ENCODE measurements at regions not wholly inside any gene's neighbourhood (a gene's known extent, or its start where the extent isn't known, plus 50 kb on each side); places are given as distances from the start of the nearest gene placed in this dataset.

DNA sequence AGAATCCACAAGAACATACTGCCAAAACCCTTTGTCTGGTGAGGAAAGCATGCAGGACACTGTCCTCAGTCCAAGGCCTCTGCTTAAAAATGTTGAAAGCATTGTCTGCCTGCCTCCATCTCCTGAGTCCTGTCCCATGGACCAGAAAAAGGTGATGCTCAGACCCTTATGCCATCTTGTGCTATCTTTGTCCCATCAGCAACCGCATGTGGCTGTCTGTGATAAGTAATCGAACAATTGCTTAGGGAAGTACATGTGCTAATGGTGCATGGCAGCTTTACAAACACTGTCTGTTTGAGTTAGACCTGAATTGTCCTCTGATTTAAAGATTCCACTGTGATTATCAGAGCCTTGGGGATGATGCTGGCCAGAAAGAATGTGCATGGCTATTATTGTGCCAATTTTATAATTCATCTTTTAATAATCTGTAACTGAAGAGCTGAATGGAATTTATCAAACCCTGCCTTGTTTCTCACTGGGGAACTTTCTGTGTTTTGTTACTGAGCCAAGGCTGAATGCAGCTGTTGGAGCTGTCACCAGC is 177.5 kb downstream of the DACT1 start:
- Histone ChIP-seq H3K9me3 (no peaks in the 10 kb centered on the region), H3K27ac (no peak overlapping the region), H3K36me3 (ENCODE audit: low read depth, missing control alignments) (no peaks in the 10 kb centered on the region), H3K27me3 (no peaks in the 10 kb centered on the region), H3K4me1 (peaks cover 7% of the 10 kb centered on the region), H3K4me3 (no peak overlapping the region)
- intact Hi-C loops (cut with DNase I; ENCODE audit: low total_unique reads): no loop called here
- no peak for DNase-seq
- TF ChIP-seq CTCF (IDR thresholded peaks at IDR 0.05) (no peak), POLR2A (IDR thresholded peaks at IDR 0.05) (no peak)
- WGBS, 2 donors: 19 to 31% methylated on average over 2 of the region's 2 CpGs

DNA sequence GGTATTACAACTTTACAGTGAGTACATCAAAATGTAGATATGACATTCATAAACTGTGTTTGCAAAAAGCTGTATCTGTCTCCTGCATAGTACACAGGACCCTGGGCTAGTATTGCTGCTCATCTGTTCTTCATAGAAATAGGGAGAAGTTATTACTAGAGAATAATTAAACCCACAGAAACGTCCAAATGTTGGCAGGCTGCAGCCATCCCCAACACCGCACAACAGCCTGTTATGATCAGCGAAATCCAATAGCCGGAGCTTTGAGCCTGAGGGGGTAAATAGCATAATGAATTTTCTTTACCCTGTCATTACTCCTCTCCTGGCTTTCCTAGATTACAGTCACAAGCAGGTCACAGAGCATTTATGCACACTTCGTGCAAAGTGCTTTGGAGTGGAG is 178.0 kb downstream of the DACT1 start:
- Histone ChIP-seq H3K4me1 (peaks cover 7% of the 10 kb centered on the region), H3K4me3 (no peak overlapping the region), H3K9me3 (no peaks in the 10 kb centered on the region), H3K27ac (no peak overlapping the region), H3K36me3 (ENCODE audit: low read depth, missing control alignments) (no peaks in the 10 kb centered on the region), H3K27me3 (no peaks in the 10 kb centered on the region)
- TF ChIP-seq CTCF (IDR thresholded peaks at IDR 0.05) (no peak), POLR2A (IDR thresholded peaks at IDR 0.05) (no peak)
- WGBS, 2 donors: 69 to 80% methylated on average over 5 of the region's 5 CpGs
- no peak for DNase-seq
- intact Hi-C loops (cut with DNase I; ENCODE audit: low total_unique reads): no loop called here

DNA sequence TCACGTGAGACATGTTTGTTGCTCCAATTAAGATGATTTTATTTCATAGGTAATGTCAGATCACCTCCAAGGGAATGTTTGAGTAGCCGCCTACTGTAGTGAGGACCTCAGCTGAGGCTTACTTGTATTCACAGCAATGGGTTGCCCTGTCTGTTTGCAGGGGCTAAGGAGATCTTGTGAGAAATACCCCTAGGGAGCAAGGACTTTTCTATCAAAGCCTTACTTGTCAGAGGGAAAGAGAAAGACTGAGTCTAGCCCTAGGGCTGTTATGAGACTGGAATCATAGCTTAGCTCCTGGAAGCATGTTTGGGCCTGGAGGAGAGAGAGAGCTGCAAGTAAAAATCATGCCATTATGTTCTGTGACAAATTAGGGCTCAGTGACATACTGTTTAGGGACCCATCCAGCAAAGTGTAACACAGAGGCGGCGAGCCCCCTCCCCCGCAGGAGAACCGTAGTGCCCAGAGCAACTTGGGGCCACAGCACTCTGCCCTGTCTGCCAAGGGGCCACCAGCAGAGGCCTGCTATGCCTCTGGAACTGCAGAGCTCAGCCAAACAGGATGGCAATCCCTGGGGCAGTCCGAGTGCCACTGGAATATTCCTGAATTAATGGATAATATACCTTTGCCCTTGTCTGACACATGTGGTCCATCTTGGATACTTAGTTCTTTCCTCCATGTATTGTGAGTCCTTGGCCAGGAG is 178.8 kb downstream of the DACT1 start:
- Histone ChIP-seq H3K27ac (no peak overlapping the region), H3K27me3 (no peaks in the 10 kb centered on the region), H3K4me1 (peaks cover 7% of the 10 kb centered on the region), H3K9me3 (no peaks in the 10 kb centered on the region), H3K36me3 (ENCODE audit: low read depth, missing control alignments) (no peaks in the 10 kb centered on the region), H3K4me3 (no peak overlapping the region)
- TF ChIP-seq CTCF (IDR thresholded peaks at IDR 0.05) (no peak), POLR2A (IDR thresholded peaks at IDR 0.05) (no peak)
- intact Hi-C loops (cut with DNase I; ENCODE audit: low total_unique reads): no loop called here
- DNase-seq: no peak
- 93% methylated on average over 7 of the region's 7 CpGs for WGBS, 2 donors

DNA sequence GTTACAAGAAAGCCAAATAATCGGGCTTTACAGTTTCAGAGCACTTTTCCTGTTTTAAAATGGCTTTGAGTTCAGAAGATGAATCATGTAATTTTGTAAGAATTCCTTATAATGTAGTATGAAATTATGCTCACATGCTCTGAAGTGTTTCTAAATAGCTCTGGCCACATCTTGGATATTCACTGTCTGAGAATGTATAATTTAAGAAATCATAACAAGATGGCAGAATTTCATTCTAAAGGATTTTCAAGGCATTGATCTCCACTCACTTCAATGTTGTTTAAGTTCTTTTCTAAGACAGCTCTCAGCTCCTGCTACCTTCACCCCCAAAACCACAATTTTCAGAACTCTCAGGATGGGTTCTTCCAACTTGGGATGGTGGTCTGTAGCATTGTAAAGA is 180.1 kb downstream of the DACT1 start:
- Histone ChIP-seq H3K27ac (no peak overlapping the region), H3K9me3 (no peaks in the 10 kb centered on the region), H3K36me3 (ENCODE audit: low read depth, missing control alignments) (no peaks in the 10 kb centered on the region), H3K27me3 (no peaks in the 10 kb centered on the region), H3K4me1 (peaks cover 7% of the 10 kb centered on the region), H3K4me3 (no peak overlapping the region)
- WGBS, 2 donors: 83 to 86% methylated on average over 1 of the region's 1 CpG
- TF ChIP-seq POLR2A (IDR thresholded peaks at IDR 0.05) (no peak), CTCF (IDR thresholded peaks at IDR 0.05) (no peak)
- no peak for DNase-seq
- intact Hi-C loops (cut with DNase I; ENCODE audit: low total_unique reads): no loop called here

DNA sequence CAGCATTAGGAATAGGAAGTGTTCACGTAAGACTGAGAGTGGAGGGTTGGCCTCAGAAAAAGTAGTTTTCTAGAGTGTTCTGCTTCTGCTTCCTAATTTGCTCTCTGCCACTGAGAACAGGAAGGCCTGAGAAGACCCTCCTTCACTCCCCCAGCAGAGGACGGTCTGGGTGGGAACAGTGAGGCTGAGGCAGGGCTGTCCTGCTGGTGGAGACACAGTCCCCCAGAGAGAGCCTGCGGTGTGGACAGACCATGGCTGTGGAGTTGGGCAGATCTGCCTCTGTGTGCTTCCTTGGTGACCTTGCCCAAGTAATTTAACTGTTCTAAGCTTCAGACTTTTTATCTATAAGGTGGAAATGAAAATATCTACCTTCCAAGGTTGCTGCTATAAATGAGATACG is 182.3 kb downstream of the DACT1 start:
- no peaks in the 10 kb centered on the region for H3K9me3 ChIP-seq
- 89 to 93% methylated on average over 4 of the region's 4 CpGs for WGBS, 2 donors
- no peaks in the 10 kb centered on the region for H3K27me3 ChIP-seq
- intact Hi-C loops (cut with DNase I; ENCODE audit: low total_unique reads): no loop called here
- H3K36me3 ChIP-seq (ENCODE audit: low read depth, missing control alignments): no peaks in the 10 kb centered on the region
- no peak for DNase-seq
- H3K27ac ChIP-seq: no peak overlapping the region
- H3K4me1 ChIP-seq: peaks cover 6% of the 10 kb centered on the region
- no peak overlapping the region for H3K4me3 ChIP-seq
- TF ChIP-seq POLR2A (IDR thresholded peaks at IDR 0.05) (no peak), CTCF (IDR thresholded peaks at IDR 0.05) (no peak)
